ENCODE measurements at regions not wholly inside any gene's neighbourhood (a gene's known extent, or its start where the extent isn't known, plus 50 kb on each side); places are given as distances from the start of the nearest gene placed in this dataset.

DNA sequence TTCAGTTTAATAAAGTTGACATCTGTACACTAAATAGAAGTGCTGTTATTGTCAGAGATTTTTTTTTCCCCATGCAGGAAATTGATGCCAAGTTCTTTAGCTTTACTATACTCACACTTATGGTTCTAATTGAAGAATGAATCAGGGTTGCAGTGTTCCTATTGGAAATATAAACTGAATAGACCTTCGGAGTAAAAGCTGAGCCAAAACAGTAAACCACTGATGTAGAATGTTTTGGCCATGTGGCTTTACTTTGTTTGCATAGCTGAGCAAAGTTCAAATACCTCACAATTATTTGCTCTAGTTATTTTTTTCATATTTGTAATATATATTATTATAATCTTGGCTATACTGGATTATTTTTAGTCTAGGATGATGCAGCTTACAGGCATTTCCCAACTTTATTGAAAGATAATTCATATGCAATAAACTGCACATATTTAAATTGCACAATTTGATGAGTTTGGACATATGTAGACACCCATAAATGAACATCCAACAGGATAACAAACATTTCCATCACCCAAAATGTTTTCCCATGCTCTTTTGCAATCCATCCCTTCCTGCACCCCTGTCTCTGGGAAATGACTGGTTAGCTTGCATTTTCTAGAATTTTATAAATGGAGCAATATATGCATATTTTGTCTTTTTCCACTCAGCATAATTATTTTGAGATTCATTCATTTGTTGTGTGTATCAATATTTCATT lies 105.8 kb upstream of the NOX3 start:
- DNase-seq (ENCODE audit: low spot score), result no peak
- no peaks in the 10 kb centered on the region for H3K4me1 Mint-ChIP-seq (ENCODE audit: low read depth)
- no peaks in the 10 kb centered on the region for H3K9me3 Mint-ChIP-seq (ENCODE audit: low read depth)
- H3K27me3 Mint-ChIP-seq (ENCODE audit: low read depth), result peaks cover 14% of the 10 kb centered on the region
- no peak overlapping the region for H3K27ac Mint-ChIP-seq (ENCODE audit: unreplicated experiment)
- H3K36me3 Mint-ChIP-seq (ENCODE audit: low read depth), result no peaks in the 10 kb centered on the region
- no peak for TF ChIP-seq CTCF (IDR thresholded peaks at IDR 0.05)
- H3K4me3 Mint-ChIP-seq (ENCODE audit: unreplicated experiment), result no peak overlapping the region

- no peak for TF ChIP-seq CTCF (IDR thresholded peaks at IDR 0.05)
- Mint-ChIP-seq H3K4me1 (ENCODE audit: low read depth) (no peaks in the 10 kb centered on the region), H3K36me3 (ENCODE audit: low read depth) (no peaks in the 10 kb centered on the region), H3K27ac (ENCODE audit: unreplicated experiment) (no peak overlapping the region), H3K4me3 (ENCODE audit: unreplicated experiment) (no peak overlapping the region), H3K27me3 (ENCODE audit: low read depth) (peaks cover 9% of the 10 kb centered on the region), H3K9me3 (ENCODE audit: low read depth) (no peaks in the 10 kb centered on the region)
- no peak for DNase-seq (ENCODE audit: low spot score)
Measured at GRCh38 chr6:155549928-155550327, 94.3 kb upstream of the NOX3 start.

GRCh38 chr6:155549028-155549798 lies 93.6 kb upstream of the NOX3 start:
- no peak for DNase-seq (ENCODE audit: low spot score)
- no peak for TF ChIP-seq CTCF (IDR thresholded peaks at IDR 0.05)
- no peaks in the 10 kb centered on the region for H3K4me1 Mint-ChIP-seq (ENCODE audit: low read depth)
- H3K36me3 Mint-ChIP-seq (ENCODE audit: low read depth), result no peaks in the 10 kb centered on the region
- peaks cover 8% of the 10 kb centered on the region for H3K27me3 Mint-ChIP-seq (ENCODE audit: low read depth)
- no peak overlapping the region for H3K4me3 Mint-ChIP-seq (ENCODE audit: unreplicated experiment)
- H3K9me3 Mint-ChIP-seq (ENCODE audit: low read depth), result no peaks in the 10 kb centered on the region
- no peak overlapping the region for H3K27ac Mint-ChIP-seq (ENCODE audit: unreplicated experiment)

DNA sequence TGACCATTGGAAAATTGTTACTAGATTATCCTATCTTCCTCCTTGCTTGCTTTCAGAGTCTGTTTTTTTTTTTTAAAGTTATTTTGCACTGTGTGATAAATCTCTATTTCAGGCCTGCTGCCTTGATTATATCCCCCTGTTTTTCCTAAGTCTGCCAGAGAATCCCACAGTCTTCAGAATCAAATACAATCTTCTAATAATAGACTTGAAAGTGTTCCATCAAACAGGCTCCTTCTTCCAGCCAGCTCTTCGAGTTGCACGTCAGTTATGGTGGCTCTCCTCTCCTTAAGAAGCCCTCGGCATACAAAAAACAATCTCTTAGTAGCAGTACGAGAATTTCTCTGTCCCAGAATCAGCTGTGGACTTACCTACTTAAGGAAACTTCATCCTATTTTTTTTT lies 92.9 kb upstream of the NOX3 start:
- Mint-ChIP-seq H3K9me3 (ENCODE audit: low read depth) (no peaks in the 10 kb centered on the region), H3K27ac (ENCODE audit: unreplicated experiment) (no peak overlapping the region), H3K36me3 (ENCODE audit: low read depth) (no peaks in the 10 kb centered on the region), H3K27me3 (ENCODE audit: low read depth) (peaks cover 7% of the 10 kb centered on the region), H3K4me3 (ENCODE audit: unreplicated experiment) (no peak overlapping the region), H3K4me1 (ENCODE audit: low read depth) (peaks cover 3% of the 10 kb centered on the region)
- no peak for DNase-seq (ENCODE audit: low spot score)
- no peak for TF ChIP-seq CTCF (IDR thresholded peaks at IDR 0.05)

GRCh38 chr6:155544677-155545076 lies 89.0 kb upstream of the NOX3 start:
- no peak for DNase-seq (ENCODE audit: low spot score)
- no peak for TF ChIP-seq CTCF (IDR thresholded peaks at IDR 0.05)
- Mint-ChIP-seq H3K4me1 (ENCODE audit: low read depth) (peaks cover 9% of the 10 kb centered on the region), H3K27me3 (ENCODE audit: low read depth) (no peaks in the 10 kb centered on the region), H3K9me3 (ENCODE audit: low read depth) (no peaks in the 10 kb centered on the region), H3K27ac (ENCODE audit: unreplicated experiment) (no peak overlapping the region), H3K4me3 (ENCODE audit: unreplicated experiment) (no peak overlapping the region), H3K36me3 (ENCODE audit: low read depth) (no peaks in the 10 kb centered on the region)
